Endothelial cell of umbilical vein (primary cell): ENCODE measurements at regions not wholly inside any gene's neighbourhood (a gene's known extent, or its start where the extent isn't known, plus 50 kb on each side); places are given as distances from the start of the nearest gene placed in this dataset.
"Not testable (repeated sequence)": the region's sequence is repeated elsewhere in the genome, so short reads cannot be mapped to it uniquely, and the experiment has no call there.

ENCODE experiments used
- CTCF ChIP-seq, 2 donors: IDR thresholded peaks; 1 replicate in 1 of 2; 2 replicates in 1 of 2; pipeline ENCODE4 v1.5.1; 2011; ENCODE audit warnings: low read length in 2 of 2, mild to moderate bottlenecking in 2 of 2, moderate library complexity in 2 of 2, control low read depth in 1 of 2, inconsistent platforms in 1 of 2, low read depth in 1 of 2; ENCODE audit not compliant: insufficient read depth in 1 of 2; ENCODE audit errors: extremely low read depth in 1 of 2
- GATA2 ChIP-seq: IDR thresholded peaks from 2 replicates; pipeline ENCODE4 v1.7.0; 2011; ENCODE audit warnings: low read depth, mild to moderate bottlenecking, moderate library complexity, mixed read lengths, low read length; ENCODE audit not compliant: insufficient read length, insufficient read depth
- JUN ChIP-seq: IDR thresholded peaks from 2 replicates; pipeline ENCODE4 v1.6.1; 2011; ENCODE audit warnings: borderline replicate concordance, low read depth; ENCODE audit not compliant: insufficient read length, insufficient read depth
- MYC ChIP-seq: IDR thresholded peaks from one replicate; pipeline ENCODE4 v1.6.1; 2011; ENCODE audit warnings: mild to moderate bottlenecking, low read depth, low read length
- POLR2A ChIP-seq: IDR thresholded peaks from 2 replicates; pipeline ENCODE4 v1.6.1; 2012; ENCODE audit warnings: low read depth, mild to moderate bottlenecking, control low read depth, low read length
- POLR2AphosphoS5 ChIP-seq: IDR thresholded peaks from 2 replicates; pipeline ENCODE4 v1.6.1; 2012; ENCODE audit warnings: low read depth, mild to moderate bottlenecking, control low read depth, low read length, moderate library complexity; ENCODE audit not compliant: insufficient read depth

GRCh38 chr3:145517416-145517815 lies 643.6 kb downstream of the PLOD2 start:
- not testable (repeated sequence) for TF ChIP-seq POLR2A; POLR2AphosphoS5; CTCF (IDR thresholded peaks at IDR 0.05; ENCODE audit: extremely low read depth in 1 of 2, insufficient read depth in 1 of 2, low read depth in 1 of 2, low read length in 2 of 2); MYC; JUN; GATA2
